ENCODE measurements at regions not wholly inside any gene's neighbourhood (a gene's known extent, or its start where the extent isn't known, plus 50 kb on each side); places are given as distances from the start of the nearest gene placed in this dataset.

DNA sequence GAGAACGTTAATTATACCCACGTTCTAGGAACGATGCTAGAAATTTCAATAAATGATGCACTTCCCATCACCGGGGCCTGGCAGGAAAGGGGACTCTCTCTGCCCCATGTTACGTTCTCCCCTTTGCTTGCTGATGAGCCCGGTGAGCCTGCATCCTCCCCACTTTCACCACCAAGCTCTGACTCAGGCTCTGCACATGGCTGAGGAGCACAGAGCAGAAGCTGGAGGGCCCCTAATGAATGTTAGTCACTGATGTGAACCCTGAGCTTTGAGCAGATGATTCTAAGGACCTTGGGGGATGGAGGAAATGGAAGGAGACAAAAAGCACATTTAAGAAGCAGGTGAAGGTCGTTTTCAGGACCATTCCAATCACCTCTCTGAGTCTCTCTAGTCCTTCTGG is 468.2 kb upstream of the ARID1B start:
- no peak for TF ChIP-seq EP300 (IDR thresholded peaks at IDR 0.05)
- TF ChIP-seq, protein P1, sequence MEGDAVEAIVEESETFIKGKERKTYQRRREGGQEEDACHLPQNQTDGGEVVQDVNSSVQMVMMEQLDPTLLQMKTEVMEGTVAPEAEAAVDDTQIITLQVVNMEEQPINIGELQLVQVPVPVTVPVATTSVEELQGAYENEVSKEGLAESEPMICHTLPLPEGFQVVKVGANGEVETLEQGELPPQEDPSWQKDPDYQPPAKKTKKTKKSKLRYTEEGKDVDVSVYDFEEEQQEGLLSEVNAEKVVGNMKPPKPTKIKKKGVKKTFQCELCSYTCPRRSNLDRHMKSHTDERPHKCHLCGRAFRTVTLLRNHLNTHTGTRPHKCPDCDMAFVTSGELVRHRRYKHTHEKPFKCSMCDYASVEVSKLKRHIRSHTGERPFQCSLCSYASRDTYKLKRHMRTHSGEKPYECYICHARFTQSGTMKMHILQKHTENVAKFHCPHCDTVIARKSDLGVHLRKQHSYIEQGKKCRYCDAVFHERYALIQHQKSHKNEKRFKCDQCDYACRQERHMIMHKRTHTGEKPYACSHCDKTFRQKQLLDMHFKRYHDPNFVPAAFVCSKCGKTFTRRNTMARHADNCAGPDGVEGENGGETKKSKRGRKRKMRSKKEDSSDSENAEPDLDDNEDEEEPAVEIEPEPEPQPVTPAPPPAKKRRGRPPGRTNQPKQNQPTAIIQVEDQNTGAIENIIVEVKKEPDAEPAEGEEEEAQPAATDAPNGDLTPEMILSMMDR (IDR thresholded peaks at IDR 0.05): no peak

All from upper lobe of left lung (tissue), 4 donors.